ENCODE measurements at regions not wholly inside any gene's neighbourhood (a gene's known extent, or its start where the extent isn't known, plus 50 kb on each side); places are given as distances from the start of the nearest gene placed in this dataset.

- DNase-seq = no peak
These were observed 554.7 kb downstream of the MIAT start for GRCh38 chr22:27212102-27212501.

DNA sequence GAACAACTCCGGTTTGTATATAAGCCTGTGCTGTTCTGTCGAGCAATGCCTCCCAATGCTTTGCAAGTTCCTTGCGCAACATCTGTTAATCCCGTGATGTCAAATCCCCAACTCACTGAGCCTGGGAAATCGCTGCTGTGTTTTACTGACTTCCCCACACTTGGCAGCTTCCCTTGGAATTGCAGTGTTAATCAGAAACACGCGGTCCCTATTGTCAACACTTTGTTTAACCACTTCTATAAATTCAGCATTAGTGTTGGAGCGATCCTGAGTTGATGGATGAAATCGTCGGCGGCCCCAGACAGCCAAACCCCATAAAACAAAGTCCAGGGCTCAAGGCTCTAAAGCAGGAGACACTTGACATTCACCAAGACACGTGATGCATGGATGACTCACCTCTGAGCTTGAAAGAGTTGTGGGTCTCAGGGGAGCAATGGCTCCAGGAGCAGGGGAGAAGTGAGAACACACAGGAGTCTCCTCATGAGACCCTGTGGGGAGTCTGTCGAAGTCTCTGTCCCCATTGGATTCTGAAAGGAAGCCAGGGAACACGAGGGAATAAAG is 555.3 kb downstream of the MIAT start:
- DNase-seq = peak; percentile 91

- DNase-seq = peak; percentile 40
These were observed 555.9 kb downstream of the MIAT start for GRCh38 chr22:27213294-27213693.

GRCh38 chr22:27213766-27214581 is 556.6 kb downstream of the MIAT start:
- peak; percentile 81 for DNase-seq

- DNase-seq = no peak
These were observed 557.3 kb downstream of the MIAT start for GRCh38 chr22:27214691-27215090.

- no peak for DNase-seq
These were observed 558.5 kb downstream of the MIAT start for GRCh38 chr22:27215871-27216270.

DNA sequence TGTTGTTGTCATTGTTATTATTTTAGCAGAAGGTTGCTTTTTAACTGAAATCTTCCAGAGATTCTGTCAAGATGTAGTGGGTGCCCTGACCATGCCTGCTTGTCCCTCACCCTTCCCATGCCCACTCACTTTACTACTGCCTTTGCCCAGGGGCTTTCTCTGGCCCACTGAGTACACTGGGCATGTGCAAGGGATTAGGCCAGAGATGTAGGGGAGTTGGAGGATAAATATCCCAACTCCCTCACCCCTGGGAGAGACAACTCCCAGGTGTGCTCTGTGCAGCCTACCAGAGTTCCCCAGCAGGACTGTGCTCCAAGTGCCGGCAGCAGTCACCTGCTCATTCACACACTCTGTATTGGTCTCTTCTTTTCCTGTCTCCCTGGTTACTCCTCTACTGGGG is 559.1 kb downstream of the MIAT start:
- DNase-seq = no peak

- DNase-seq = no peak
These were observed 559.8 kb downstream of the MIAT start for GRCh38 chr22:27217154-27217553.

DNA sequence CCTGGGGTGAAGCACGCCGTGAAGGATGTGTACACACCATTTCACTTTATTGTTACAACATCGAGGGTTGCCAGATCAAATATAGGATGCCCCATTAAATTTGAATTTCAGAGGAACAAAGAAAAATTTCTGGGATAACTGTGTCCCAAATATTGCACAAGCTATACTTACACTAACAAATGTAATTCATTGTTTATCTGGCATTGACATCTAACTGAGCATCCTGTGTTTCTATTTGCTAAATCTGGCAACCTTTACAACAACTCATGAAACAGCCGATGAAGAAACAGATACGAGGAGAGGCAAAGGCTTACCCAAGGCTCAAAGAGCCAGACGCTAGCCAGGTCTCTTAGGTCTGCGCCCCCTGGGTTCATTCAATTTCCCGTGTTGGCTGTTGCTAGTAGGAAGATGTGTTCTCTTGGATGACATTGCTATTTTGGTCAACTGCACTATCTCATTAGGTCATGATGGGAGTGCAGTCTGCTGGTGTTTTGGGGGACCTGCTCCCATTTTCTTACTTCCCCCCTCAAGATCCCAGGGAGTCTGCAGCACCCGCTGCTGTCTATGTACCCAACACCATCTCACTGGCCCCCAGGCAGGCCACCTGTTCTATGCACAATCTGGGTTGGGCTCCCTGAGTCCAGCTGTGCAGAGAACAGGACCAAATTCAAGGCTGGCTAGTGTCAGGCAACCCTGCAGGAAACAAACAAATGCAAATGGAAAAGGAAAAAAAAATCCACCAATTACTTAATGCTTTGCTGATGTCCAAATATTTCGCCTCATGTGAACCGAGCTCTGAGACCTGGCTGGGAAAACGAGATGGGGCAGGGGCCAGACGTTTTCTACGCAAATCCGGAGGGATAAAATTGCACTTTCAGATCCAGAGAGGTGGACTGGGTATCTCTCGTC is 560.9 kb downstream of the MIAT start:
- peak; percentile 73 for DNase-seq

DNA sequence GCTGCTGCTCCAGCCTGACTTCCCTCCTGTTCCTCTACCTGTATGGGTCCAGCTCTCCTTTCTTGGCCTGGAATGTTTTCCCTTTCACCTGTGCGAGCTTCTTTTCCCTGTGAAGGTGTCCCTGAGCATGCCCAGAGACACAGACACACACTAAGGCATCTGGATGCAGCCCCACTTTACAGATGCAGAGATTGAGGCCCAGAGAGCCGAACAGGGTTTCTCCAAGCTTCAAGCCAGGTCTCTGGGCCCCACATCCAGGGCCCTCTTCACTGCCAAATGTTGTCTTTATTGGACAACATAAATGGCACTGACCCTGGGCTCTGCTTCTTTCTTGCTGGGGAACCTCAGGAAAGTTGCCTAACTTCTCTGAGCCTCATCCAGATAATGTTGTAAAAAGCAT is 561.6 kb downstream of the MIAT start:
- DNase-seq = no peak

GRCh38 chr22:27220339-27220738 is 563.0 kb downstream of the MIAT start:
- no peak for DNase-seq

GRCh38 chr22:27222178-27222577 is 564.8 kb downstream of the MIAT start:
- no peak for DNase-seq

- no peak for DNase-seq
These were observed 566.2 kb downstream of the MIAT start for GRCh38 chr22:27223317-27224177.

DNA sequence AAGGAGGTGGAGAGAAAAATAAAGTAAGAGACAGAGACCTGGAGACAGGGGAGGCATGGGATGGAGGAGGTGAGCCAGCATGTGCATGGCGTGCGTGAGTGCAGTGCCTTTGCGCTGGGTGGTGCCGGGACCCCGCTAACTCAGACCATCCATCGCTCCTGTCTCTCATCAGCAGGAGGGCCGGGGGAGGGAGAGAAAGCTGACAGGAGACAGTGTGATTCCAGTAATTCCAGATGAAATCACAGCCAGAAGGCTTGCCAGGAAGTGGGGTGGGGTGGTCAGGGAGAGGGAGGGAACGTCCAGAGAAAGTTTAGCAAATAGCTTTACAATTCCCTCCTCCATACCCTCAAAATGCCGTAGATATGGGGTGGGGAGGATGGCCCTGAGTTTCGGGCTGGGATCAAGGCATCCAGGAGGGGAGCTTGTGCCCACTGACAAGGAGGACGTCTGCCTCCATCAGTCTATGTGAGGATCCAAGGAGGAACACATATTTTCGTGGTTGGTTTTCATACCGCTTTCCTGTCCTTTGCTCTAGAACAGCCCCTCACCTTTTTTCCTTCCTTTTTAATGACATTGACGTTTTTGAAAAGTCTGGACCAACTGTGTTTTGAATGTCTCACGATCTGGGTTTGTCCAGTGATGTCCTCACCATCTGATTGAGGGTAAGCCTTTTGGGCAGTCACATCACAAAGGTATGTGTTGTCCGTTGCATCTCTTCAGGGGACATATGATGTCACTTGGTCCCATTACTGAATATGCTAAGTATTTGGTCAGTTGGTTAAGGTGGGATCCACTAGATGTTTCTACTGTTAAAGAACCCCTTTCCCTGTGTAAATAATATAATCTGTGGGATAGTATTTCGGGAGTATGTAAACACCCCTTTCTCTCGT is 567.3 kb downstream of the MIAT start:
- no peak for DNase-seq

GRCh38 chr22:27226666-27227065 is 569.3 kb downstream of the MIAT start:
- DNase-seq = no peak

DNA sequence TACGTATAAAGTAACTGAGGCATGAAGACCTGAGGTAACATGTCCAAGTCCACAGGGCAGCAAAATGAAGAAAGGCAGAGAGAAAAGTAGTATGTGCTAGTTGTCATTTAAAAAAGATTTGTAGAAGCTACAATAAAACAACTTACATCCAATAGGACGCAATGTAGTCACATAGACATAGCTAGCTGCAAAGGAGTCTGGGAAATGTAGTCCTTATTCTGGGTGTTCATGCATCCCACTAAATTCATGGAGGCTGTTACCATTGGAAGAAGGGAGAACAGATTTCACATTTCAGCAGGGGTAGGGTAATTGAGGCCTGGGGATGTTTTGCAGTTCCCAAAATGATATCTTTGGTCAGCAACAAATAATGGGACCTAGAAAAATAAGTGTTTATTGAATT is 571.4 kb downstream of the MIAT start:
- DNase-seq = no peak

DNA sequence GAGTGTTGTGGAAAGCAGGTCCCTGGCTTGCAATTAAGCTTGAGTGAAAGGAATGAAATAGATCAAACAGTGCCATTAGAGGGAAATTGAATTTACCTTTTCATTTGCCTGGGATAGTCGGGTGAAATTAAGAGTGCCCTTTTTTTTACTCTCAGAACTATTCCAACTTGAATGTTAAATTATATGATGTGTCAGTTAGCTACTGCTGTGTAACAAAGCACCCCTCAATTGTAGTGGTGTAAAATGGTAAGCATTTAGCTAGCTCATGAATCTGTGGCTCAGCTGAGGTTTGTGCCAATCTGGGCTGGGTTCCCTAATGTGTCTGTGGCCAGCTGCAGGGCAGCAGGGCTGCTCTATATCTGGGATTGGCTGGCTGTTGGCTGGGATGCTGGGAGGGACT is 571.4 kb downstream of the MN1 start:
- no peak for DNase-seq

DNA sequence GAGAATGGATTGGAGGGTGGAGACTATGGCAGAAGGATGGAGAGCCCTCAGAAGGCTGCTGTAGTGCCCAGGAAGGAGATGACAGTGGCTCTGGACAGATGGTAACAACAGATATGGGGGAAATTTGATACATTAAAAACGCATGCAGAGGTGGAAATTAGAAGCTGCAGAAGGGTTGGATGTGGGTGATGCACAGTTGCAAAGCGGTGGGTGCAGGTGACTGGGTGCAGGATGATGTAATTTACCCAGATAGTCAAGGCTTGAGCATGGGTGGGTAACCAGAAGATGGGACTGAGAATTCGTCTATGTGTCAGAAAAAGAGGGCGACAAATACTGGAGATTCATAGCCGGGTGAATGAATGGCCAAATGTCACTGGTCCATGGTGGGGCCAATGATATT is 570.3 kb downstream of the MN1 start:
- no peak for DNase-seq

- no peak for DNase-seq
These were observed 569.5 kb downstream of the MN1 start for GRCh38 chr22:27232077-27232476.

DNA sequence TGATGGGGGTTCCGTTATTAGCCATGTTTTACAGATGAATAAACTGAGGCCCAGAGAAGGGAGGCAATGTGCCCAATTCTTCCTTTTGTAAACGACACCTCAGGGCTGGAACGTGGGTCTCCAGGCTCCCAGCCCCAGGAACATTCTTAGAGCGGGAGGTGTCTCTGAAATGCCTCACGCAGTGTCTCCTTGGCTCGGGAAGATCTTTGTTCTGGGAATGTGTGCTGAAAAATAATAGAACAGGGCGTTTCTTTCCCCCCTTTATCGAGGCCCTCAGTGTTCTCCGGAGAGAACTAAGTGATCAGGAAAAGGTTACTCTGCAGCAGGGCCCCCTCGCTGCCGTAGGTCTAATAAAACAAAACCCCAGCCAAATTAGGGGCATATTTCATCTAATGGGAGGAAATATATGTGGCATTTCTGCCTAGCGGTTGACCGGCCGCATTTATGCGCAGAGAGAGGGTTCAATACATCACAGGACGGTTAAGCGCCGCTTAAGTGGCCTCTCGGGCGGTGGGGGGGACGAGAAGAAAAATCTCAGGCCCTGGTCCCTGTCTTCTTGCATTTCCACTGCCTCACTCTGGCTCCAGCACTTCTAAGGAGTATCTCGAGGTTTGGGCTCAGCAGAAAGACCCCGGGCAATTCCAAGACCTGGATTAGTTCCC is 564.3 kb downstream of the MN1 start:
- no peak for DNase-seq

All from hindlimb muscle (tissue), 1 donor.